ENCODE measurements at regions not wholly inside any gene's neighbourhood (a gene's known extent, or its start where the extent isn't known, plus 50 kb on each side); places are given as distances from the start of the nearest gene placed in this dataset.

- Histone ChIP-seq H3K4me2 (ENCODE audit: low read length) (no peak overlapping the region), H3K36me3 (ENCODE audit: insufficient read depth, low read length) (no peaks in the 10 kb centered on the region), H3K9ac (ENCODE audit: low read length) (no peak overlapping the region), H3K9me3 (ENCODE audit: low read length) (peaks cover 5% of the 10 kb centered on the region), H3F3A (ENCODE audit: insufficient read depth, low read length, poor library complexity, severe bottlenecking) (no peaks in the 10 kb centered on the region), H3K27me3 (ENCODE audit: insufficient read depth, low read depth, low read length) (no peaks in the 10 kb centered on the region), H3K4me3 (ENCODE audit: low read length) (no peak overlapping the region), H3K9me2 (ENCODE audit: insufficient read depth, low read length) (no peaks in the 10 kb centered on the region), H3K79me2 (replicated peaks; ENCODE audit: insufficient read depth, low read length) (no peaks in the 10 kb centered on the region), H3K27ac (ENCODE audit: low read length) (no peak overlapping the region), H4K20me1 (ENCODE audit: insufficient read depth) (no peaks in the 10 kb centered on the region), H2AFZ (ENCODE audit: low read depth, low read length) (no peak overlapping the region)
- TF ChIP-seq REST (IDR thresholded peaks at IDR 0.05; ENCODE audit: borderline replicate concordance) (no peak), RAD21 (conservative IDR thresholded peaks at IDR 0.05) (no peak), EP300 (conservative IDR thresholded peaks at IDR 0.05; ENCODE audit: poor library complexity, severe bottlenecking) (no peak), TAF1 (IDR thresholded peaks at IDR 0.05; ENCODE audit: low read depth) (no peak), CTCF (IDR thresholded peaks at IDR 0.05; ENCODE audit: poor library complexity, severe bottlenecking) (no peak), SMC3 (conservative IDR thresholded peaks at IDR 0.05; ENCODE audit: poor library complexity) (no peak), MXI1 (conservative IDR thresholded peaks at IDR 0.05; ENCODE audit: poor library complexity, severe bottlenecking) (no peak), EZH2 (IDR thresholded peaks at IDR 0.05; ENCODE audit: borderline replicate concordance, insufficient read depth, low read length, poor library complexity, severe bottlenecking) (no peak), POLR2AphosphoS5 (IDR thresholded peaks at IDR 0.05) (no peak)
Observed at GRCh38 chr10:121385136-121385535, 213.1 kb downstream of the FGFR2 start.

- Histone ChIP-seq H3K27ac (ENCODE audit: low read length) (no peak overlapping the region), H4K20me1 (ENCODE audit: insufficient read depth) (no peaks in the 10 kb centered on the region), H3K79me2 (replicated peaks; ENCODE audit: insufficient read depth, low read length) (no peaks in the 10 kb centered on the region), H3K4me3 (ENCODE audit: low read length) (no peak overlapping the region), H3K27me3 (ENCODE audit: insufficient read depth, low read depth, low read length) (no peaks in the 10 kb centered on the region), H3K36me3 (ENCODE audit: insufficient read depth, low read length) (no peaks in the 10 kb centered on the region), H3K9ac (ENCODE audit: low read length) (no peak overlapping the region), H3F3A (ENCODE audit: insufficient read depth, low read length, poor library complexity, severe bottlenecking) (no peaks in the 10 kb centered on the region), H3K9me3 (ENCODE audit: low read length) (no peaks in the 10 kb centered on the region), H3K4me2 (ENCODE audit: low read length) (no peak overlapping the region), H2AFZ (ENCODE audit: low read depth, low read length) (no peak overlapping the region), H3K9me2 (ENCODE audit: insufficient read depth, low read length) (no peaks in the 10 kb centered on the region)
- TF ChIP-seq POLR2AphosphoS5 (IDR thresholded peaks at IDR 0.05) = no peak
- no peak for TF ChIP-seq MXI1 (conservative IDR thresholded peaks at IDR 0.05; ENCODE audit: poor library complexity, severe bottlenecking)
- no peak for TF ChIP-seq EP300 (conservative IDR thresholded peaks at IDR 0.05; ENCODE audit: poor library complexity, severe bottlenecking)
- no peak for TF ChIP-seq REST (IDR thresholded peaks at IDR 0.05; ENCODE audit: borderline replicate concordance)
- no peak for TF ChIP-seq RAD21 (conservative IDR thresholded peaks at IDR 0.05)
- TF ChIP-seq CTCF (IDR thresholded peaks at IDR 0.05; ENCODE audit: poor library complexity, severe bottlenecking) = no peak
- no peak for TF ChIP-seq TAF1 (IDR thresholded peaks at IDR 0.05; ENCODE audit: low read depth)
Observed at GRCh38 chr10:121392657-121393056, 205.6 kb downstream of the FGFR2 start.
